Activated CD4-positive, alpha-beta T cell treated with anti-CD3 and anti-CD28 coated beads, Interleukin-2, Interleukin-6, amounts not matched to agents 100 ng/mL and 50 ng/mL, durations not matched to agents 16 hours and 8 hours (primary cell): ENCODE measurements at regions not wholly inside any gene's neighbourhood (a gene's known extent, or its start where the extent isn't known, plus 50 kb on each side); places are given as distances from the start of the nearest gene placed in this dataset.

Experiments used
- DNase-seq: peaks from one replicate; pipeline ENCODE4 v3.0.0-alpha.2; 2020

- DNase-seq = no peak
These were observed 74.3 kb downstream of the SIPA1L2 start for GRCh38 chr1:232555494-232556210.

GRCh38 chr1:232554409-232554808 lies 75.5 kb downstream of the SIPA1L2 start:
- DNase-seq = no peak

GRCh38 chr1:232553809-232554208 lies 76.1 kb downstream of the SIPA1L2 start:
- DNase-seq = no peak

DNA sequence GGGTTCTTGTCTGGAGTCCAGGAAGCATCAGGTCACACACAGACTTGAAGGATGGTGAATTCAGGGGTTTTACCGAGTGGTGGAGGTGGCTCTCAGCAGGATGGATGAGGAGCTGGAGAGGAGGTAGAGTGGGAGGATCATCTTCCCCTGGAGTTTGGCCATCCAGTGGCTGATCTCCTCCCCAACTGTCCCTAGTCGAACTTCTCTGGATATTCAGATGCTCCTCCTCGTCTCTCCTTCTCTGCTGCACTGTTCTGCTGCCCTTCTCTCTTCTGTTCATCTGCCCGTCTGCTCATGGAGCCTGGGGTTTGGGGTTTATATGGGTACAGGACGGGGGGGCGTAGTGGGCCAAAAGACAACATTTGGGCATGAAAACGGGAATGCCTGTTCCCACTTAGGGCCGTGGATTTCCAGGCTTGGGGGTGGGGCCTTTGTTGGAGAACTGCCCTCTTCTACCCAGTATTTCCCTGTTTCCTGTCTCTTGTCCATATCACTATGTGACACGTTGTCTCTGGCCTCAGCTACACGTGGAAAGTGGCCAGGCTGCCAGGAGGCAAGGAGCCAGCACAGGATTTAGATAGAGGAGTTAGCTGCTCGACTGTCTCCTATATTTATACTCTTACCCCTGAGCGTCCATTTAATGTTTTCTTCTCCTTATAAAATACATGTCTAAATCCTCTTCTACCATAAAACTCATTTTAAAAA lies 76.7 kb downstream of the SIPA1L2 start:
- DNase-seq = no peak

- DNase-seq = no peak
These were observed 78.5 kb downstream of the SIPA1L2 start for GRCh38 chr1:232551386-232551785.

GRCh38 chr1:232550007-232550406 lies 79.9 kb downstream of the SIPA1L2 start:
- no peak for DNase-seq

DNA sequence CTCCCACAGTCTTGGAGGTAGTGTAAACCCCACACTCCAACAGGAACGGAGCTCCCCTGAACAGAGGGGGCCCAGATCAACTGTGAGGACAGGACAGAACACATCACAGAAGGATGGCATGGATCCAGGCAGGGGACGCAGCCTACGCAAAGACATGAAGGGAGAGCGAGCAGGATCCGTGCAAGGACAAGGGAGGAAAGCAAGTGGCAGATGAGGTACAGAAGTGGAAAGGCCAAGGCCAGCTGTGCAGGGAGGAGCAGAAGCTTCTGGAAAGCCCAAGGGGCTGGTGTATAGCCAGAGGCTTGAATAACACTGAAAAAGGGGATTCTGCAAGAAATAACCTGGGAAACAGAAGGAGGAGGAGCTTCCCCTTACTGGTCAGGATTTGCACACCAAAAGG lies 81.2 kb downstream of the SIPA1L2 start:
- no peak for DNase-seq

DNA sequence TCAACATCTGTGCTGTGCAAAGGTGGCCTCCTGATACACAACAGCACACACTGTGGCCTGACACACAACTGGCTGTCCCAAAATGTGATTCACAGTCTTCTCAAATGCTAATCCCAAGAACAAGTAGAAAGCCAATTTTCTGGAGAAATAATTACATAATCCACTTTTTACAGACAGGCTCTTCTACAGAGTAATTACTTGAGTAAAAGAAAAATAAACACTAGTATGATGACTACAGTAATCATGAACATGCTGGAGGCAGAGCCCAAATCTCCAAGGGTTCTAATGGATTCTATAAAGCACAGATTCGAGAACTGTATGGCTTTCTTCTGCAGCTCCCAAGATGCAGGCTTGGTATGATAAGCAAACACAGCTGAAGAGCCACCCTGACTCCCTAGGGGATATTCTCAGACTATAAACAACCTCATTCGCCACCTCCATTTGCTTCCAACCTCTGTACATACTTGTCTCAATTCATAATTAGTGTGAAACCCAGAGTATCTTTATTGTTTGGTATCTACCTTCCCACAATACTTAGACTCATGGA lies 81.9 kb downstream of the SIPA1L2 start:
- DNase-seq = no peak

- DNase-seq = no peak
These were observed 87.0 kb downstream of the SIPA1L2 start for GRCh38 chr1:232542633-232543593.

GRCh38 chr1:232538943-232539302 lies 91.0 kb downstream of the SIPA1L2 start:
- DNase-seq = no peak

- DNase-seq = no peak
These were observed 91.5 kb downstream of the SIPA1L2 start for GRCh38 chr1:232538224-232538942.

DNA sequence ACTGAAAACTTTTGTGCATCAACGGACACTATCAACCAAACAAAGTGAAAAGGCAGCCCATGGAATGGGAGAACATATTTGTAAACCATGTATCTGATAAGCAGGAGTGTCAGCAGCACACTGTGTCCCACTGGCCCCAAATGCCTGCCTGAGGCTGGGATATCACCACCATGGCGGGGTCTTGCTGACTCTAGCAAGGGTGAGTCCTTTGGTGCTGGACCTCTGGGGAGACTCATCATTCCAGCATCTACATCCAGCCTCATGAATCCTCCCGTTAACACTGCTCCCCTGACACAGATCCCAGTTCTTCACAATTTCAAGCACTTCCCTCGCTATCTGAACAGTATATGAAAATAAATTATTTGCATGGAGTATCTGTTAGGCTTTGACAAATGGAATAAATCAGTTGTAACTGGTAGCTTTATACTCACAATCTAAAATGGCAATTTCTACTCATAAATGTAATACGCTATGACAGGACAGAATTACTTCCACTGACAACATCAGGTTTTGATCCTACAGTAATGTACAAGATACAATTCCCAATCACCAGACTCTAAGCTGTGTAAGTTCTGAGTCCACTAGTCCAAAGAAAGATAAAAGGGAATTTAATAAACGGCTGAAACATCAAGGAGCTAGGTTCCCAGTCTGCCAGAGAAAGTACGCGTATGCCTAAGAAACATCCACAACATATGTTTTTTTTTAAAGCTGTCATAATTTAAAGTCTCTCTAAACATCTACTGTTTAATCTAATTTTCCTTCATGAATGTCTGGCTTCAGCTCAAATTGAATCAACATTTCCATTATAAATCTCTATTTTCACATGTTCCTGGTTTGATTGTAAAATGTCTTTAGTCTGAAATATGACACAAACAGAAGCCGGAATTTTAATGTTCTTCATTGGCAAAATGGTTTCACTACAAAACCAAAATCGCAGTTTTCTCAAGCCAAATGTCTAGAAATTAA lies 95.1 kb downstream of the SIPA1L2 start:
- DNase-seq = no peak

GRCh38 chr1:232533328-232533727 lies 96.6 kb downstream of the SIPA1L2 start:
- DNase-seq = no peak

DNA sequence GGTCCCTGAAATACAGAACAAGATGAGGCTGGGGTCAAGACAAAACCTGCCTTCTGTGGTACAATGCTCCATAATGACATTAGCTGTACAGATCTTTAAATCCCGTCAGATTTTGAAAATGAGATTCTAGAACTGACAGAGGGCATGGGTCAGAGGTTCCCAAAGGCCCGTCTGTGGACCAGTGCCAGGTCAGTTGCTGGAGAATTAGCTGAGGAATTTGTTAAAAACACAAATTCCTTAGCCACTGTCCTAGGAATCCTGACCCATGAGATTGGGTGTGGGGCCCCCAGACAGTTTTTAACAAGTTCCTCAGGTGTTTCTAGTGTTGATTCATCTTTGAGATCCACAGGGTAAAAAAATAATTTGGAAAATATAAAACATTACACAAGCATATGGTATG lies 97.0 kb downstream of the SIPA1L2 start:
- no peak for DNase-seq

DNA sequence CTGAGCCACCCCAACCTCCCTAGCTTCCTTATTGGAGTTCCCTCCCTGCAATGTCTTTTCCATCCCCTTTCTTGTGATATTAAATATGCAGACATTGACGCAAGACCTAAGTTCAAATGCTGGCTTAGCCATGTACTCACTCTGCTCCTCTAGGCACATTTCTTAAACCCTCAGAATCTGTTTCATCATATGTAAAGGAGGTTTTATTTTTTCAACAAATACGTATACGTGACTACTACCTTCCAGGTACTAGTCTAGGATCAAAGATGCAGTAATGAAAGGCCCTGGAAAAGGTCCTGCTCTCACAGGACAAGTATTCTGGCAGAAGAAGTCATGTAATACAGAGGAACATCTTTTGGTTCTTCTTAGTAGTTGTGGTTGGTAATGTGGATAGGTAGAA lies 98.6 kb downstream of the SIPA1L2 start:
- no peak for DNase-seq

- no peak for DNase-seq
These were observed 100.2 kb downstream of the SIPA1L2 start for GRCh38 chr1:232529747-232530146.

DNA sequence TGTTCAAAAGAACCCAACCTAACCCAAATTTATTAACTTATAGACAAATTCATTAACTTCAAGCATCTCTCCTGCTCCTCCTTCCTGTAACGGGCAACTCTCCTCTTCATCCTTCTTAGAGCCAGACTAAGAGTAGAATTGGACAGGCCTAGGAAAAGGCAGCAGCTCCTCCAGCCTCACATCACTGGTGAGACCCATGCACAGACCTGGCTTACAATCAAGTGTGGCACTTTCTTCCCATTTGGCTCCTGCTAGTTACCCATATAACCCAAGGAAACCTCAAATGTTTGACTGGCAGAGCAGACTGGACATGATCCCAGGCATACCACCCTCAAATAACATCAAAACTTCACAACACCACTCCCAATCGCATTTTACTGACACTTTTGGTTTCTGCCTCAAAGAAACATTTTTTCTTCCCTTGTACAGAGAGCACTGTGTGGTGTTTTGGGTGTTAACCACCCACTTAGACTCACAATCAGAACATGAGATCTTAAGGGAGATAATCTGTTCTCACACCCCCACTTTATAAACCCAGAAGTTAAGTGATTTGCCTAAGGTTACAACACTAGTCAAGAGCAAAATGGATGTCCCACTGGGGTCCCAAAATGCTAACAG lies 101.4 kb downstream of the SIPA1L2 start:
- peak; percentile 8 for DNase-seq

DNA sequence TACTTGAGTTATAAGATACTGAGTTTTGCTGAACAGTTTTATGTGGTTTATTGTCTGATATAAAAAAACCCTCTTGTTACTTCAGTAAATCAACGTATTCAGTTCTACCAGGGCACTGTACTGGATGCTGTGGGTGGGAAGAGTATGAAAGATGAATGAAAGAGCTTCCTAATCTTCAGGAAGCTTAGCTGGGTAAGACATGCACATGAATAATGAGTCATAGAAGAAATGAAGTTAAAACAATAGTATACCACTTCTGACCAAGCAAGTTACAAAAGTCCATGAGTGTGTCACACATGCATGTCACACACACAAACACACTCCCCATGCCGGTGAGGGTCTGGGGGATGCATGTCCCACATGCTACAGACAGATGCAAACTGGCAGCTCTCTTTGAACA lies 105.9 kb downstream of the SIPA1L2 start:
- no peak for DNase-seq

- no peak for DNase-seq
These were observed 107.7 kb downstream of the SIPA1L2 start for GRCh38 chr1:232522189-232522588.

GRCh38 chr1:232521660-232522059 lies 108.3 kb downstream of the SIPA1L2 start:
- DNase-seq = no peak

- DNase-seq = no peak
These were observed 110.7 kb downstream of the SIPA1L2 start for GRCh38 chr1:232519186-232519585.
